WERI-Rb-1 (cell line): ENCODE measurements at regions not wholly inside any gene's neighbourhood (a gene's known extent, or its start where the extent isn't known, plus 50 kb on each side); places are given as distances from the start of the nearest gene placed in this dataset.

Experiments used
- DNase-seq: peaks from one replicate; pipeline ENCODE4 v3.0.0-alpha.2; 2020
- H3K27ac ChIP-seq: fragments of 250-450 bp; sonication (Bioruptor Pico); 2 replicates; pipeline ENCODE4 v1.5.1; 2020; ENCODE audit warnings: mild to moderate bottlenecking, moderate library complexity
- H3K27me3 ChIP-seq: fragments of 250-450 bp; sonication (Bioruptor Pico); 2 replicates; pipeline ENCODE4 v1.5.1; 2021; ENCODE audit warnings: mild to moderate bottlenecking, low read depth, moderate library complexity; ENCODE audit not compliant: insufficient read depth, severe bottlenecking
- H3K36me3 ChIP-seq: fragments of 250-450 bp; sonication (Bioruptor Pico); 2 replicates; pipeline ENCODE4 v1.5.1; 2020; ENCODE audit warnings: mild to moderate bottlenecking, moderate library complexity
- H3K4me3 ChIP-seq: 2 replicates; pipeline ENCODE4 v1.5.1; 2011; ENCODE audit warnings: low read depth, mild to moderate bottlenecking, control low read depth, low read length
- H3K9me3 ChIP-seq: fragments of 250-450 bp; sonication (Bioruptor Pico); 2 replicates; pipeline ENCODE4 v1.5.1; 2021; ENCODE audit warnings: mild to moderate bottlenecking, moderate library complexity; ENCODE audit not compliant: severe bottlenecking
- TF ChIP-seq, protein P1 (sequence below): IDR thresholded peaks from 2 replicates; pipeline ENCODE4 v1.5.1; 2011; ENCODE audit warnings: low read depth, mild to moderate bottlenecking, control low read depth, inconsistent platforms, low read length

GRCh38 chr18:40235836-40236235 is 1719.2 kb upstream of the PIK3C3 start:
- Histone ChIP-seq H3K36me3 (no peaks in the 10 kb centered on the region), H3K4me3 (no peak overlapping the region), H3K27me3 (no peaks in the 10 kb centered on the region), H3K27ac (no peak overlapping the region), H3K9me3 (no peaks in the 10 kb centered on the region)
- TF ChIP-seq, protein P1, sequence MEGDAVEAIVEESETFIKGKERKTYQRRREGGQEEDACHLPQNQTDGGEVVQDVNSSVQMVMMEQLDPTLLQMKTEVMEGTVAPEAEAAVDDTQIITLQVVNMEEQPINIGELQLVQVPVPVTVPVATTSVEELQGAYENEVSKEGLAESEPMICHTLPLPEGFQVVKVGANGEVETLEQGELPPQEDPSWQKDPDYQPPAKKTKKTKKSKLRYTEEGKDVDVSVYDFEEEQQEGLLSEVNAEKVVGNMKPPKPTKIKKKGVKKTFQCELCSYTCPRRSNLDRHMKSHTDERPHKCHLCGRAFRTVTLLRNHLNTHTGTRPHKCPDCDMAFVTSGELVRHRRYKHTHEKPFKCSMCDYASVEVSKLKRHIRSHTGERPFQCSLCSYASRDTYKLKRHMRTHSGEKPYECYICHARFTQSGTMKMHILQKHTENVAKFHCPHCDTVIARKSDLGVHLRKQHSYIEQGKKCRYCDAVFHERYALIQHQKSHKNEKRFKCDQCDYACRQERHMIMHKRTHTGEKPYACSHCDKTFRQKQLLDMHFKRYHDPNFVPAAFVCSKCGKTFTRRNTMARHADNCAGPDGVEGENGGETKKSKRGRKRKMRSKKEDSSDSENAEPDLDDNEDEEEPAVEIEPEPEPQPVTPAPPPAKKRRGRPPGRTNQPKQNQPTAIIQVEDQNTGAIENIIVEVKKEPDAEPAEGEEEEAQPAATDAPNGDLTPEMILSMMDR, result no peak
- no peak for DNase-seq

DNA sequence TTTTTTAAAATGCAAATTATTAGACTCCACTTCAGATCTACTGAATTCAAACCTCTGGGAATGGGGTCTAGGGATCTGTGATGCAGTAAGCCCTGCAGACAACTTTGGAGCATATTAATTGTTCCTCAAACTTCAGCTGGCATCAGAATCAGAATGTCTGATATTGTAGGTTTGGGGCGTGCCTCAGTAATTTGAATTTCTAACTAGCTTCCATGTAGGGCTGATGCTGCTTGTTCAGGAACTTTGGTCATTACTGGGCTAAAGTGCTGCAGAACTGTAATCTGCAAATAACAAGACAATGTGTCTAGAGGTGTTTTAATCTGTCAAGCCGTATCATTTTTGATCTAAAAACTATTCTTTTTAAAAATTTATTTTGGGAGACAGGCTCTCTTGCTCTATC is 1719.7 kb upstream of the PIK3C3 start:
- DNase-seq, result no peak
- Histone ChIP-seq H3K36me3 (no peaks in the 10 kb centered on the region), H3K9me3 (no peaks in the 10 kb centered on the region), H3K4me3 (no peak overlapping the region), H3K27me3 (no peaks in the 10 kb centered on the region), H3K27ac (no peak overlapping the region)
- TF ChIP-seq, protein P1, result no peak

DNA sequence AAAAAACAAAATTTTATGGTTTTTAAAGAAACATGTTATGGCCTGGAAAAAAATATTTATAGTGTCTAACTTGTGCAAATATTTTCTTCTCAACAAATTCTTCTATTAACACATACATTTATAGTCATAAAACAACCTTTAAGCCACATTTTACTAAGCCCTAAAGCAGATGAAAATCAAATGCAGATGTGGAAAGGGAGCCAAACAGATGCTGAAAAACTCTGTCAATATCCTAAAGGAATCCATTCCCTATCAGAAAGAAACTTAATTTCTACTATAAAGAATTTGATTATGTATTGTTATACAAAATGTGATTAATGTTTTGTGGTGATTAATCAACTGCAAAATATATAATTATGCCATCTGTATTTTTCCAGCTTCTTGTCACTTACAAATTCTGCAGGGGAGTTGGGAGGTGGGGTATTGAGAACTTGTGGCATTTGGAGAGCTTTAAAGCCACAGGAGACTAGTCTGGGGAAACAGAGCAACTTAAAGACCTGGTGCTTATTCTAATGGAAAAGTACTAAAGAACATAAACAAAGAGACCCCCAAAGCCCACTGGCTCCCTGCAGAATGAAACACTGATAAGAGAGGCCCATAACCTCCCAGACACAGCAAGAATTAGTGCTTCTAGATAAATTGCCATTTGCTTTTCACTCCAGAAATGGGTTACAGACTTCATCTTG is 1721.0 kb upstream of the PIK3C3 start:
- no peak for DNase-seq
- no peaks in the 10 kb centered on the region for H3K9me3 ChIP-seq
- H3K27me3 ChIP-seq, result no peaks in the 10 kb centered on the region
- H3K36me3 ChIP-seq, result no peaks in the 10 kb centered on the region
- TF ChIP-seq, protein P1, result no peak
- no peak overlapping the region for H3K27ac ChIP-seq
- H3K4me3 ChIP-seq, result no peak overlapping the region

GRCh38 chr18:40222776-40223175 is 1732.3 kb upstream of the PIK3C3 start:
- TF ChIP-seq, protein P1, result no peak
- Histone ChIP-seq H3K27ac (no peak overlapping the region), H3K27me3 (no peaks in the 10 kb centered on the region), H3K4me3 (no peak overlapping the region), H3K9me3 (no peaks in the 10 kb centered on the region), H3K36me3 (no peaks in the 10 kb centered on the region)
- DNase-seq, result no peak

DNA sequence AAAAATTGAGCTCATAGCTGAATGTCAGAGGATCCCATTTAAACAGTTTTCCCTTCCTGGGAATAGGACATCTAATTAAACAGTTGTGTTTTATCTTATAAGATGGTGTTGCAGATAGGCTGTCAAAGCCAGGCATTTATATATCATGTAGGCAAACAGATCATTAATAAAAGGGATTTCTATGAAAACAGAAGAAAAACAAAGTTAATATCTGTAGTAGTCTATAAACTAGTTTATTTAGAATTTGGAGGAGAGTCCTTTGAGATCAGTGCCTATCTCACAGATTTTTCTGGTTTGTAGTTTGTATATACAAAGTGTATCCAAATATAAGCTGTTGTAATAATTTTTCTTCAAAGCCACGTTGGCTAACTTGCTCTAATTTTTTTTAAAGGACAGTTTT is 1738.2 kb upstream of the PIK3C3 start:
- H3K36me3 ChIP-seq, result no peaks in the 10 kb centered on the region
- H3K27me3 ChIP-seq, result no peaks in the 10 kb centered on the region
- H3K9me3 ChIP-seq, result no peaks in the 10 kb centered on the region
- H3K4me3 ChIP-seq, result no peak overlapping the region
- H3K27ac ChIP-seq, result no peak overlapping the region
- DNase-seq, result no peak
- TF ChIP-seq, protein P1, result no peak

DNA sequence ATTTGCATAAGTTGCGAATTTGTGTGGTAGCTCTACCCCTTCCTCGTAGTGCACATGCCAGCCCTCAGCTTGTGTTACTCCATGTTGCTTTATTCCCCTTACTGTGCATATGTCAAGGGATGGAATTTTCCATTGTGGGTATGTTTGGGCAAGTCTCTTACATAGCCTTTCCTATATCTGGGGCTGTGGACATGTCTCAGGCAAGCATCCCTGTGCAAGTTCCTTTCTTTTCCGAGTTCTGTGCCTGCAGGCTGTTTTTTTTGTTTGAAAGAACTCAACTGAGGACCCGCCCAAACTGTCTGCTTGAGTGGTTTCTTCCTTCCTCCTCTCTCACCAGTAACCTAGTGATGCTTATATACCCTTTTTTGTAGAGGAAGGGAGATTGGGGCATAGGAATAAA is 1739.1 kb upstream of the PIK3C3 start:
- Histone ChIP-seq H3K4me3 (no peak overlapping the region), H3K27ac (no peak overlapping the region), H3K36me3 (no peaks in the 10 kb centered on the region), H3K27me3 (no peaks in the 10 kb centered on the region), H3K9me3 (no peaks in the 10 kb centered on the region)
- TF ChIP-seq, protein P1, result no peak
- DNase-seq, result no peak
